ENCODE measurements at regions not wholly inside any gene's neighbourhood (a gene's known extent, or its start where the extent isn't known, plus 50 kb on each side); places are given as distances from the start of the nearest gene placed in this dataset.

GRCh38 chr15:39323157-39323556, 257.7 kb upstream of the THBS1 start:
- no peak overlapping the region for H3K4me3 ChIP-seq
- DNase-seq (ENCODE audit: low read depth in 1 of 2, low spot score in 1 of 2) (no peak), ATAC-seq (no peak), FAIRE-seq (no peak)
- CTCF ChIA-PET, result no interaction called here
- no peak overlapping the region for H3K4me2 ChIP-seq
- H3K4me1 ChIP-seq, result no peaks in the 10 kb centered on the region
- H3K9me3 ChIP-seq, result peaks cover 4% of the 10 kb centered on the region; the same call in 1 of the 3 replicates
- no peak overlapping the region for H3K27ac ChIP-seq
- POLR2A ChIA-PET, result no interaction called here
- TF ChIP-seq ZNF302 (CRISPR knock-in tag; IDR thresholded peaks at IDR 0.05) (no peak), CBX8 (IDR thresholded peaks at IDR 0.05) (no peak), RCOR1 (IDR thresholded peaks at IDR 0.05; ENCODE audit: low read depth, low read length) (no peak), RNF2 (IDR thresholded peaks at IDR 0.05; ENCODE audit: borderline replicate concordance, low read depth) (no peak)

DNA sequence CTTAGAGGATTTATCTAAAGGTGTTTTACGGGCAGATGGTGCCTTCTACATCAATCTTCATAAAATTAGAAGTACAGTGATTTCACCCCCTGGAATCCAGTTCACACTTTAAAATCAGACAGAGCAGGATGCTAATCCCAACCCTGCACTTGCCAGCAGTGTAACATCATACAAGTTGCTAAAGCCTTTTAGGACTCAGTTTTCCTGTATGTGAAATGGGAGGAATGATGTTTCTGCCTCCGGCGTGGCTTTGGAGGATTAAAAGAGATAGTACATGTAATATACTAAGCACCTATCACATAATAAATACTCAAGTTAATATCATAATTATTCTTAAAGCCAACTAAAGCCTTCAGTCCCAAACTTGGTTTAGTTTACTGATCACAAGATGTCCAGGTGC, 257.2 kb upstream of the THBS1 start:
- no peak overlapping the region for H3K4me2 ChIP-seq
- TF ChIP-seq BCL3 (IDR thresholded peaks at IDR 0.05), result no peak
- TF ChIP-seq CEBPB (IDR thresholded peaks at IDR 0.05), result no peak
- TF ChIP-seq SMC3 (IDR thresholded peaks at IDR 0.05), result no peak
- no peak for TF ChIP-seq PBX3 (IDR thresholded peaks at IDR 0.05)
- no peak for TF ChIP-seq HES2 (IDR thresholded peaks at IDR 0.05)
- TF ChIP-seq CHD2 (IDR thresholded peaks at IDR 0.05; ENCODE audit: low read length, partially characterized antibody), result no peak
- no peak for TF ChIP-seq RFX5 (IDR thresholded peaks at IDR 0.05)
- TF ChIP-seq HOXA7 (CRISPR knock-in tag; IDR thresholded peaks at IDR 0.05), result no peak
- TF ChIP-seq ZSCAN20 (CRISPR knock-in tag; IDR thresholded peaks at IDR 0.05), result no peak
- no peak for TF ChIP-seq EHMT2 (IDR thresholded peaks at IDR 0.05; ENCODE audit: low read depth)
- no peak for TF ChIP-seq ATOH8 (CRISPR knock-in tag; IDR thresholded peaks at IDR 0.05; ENCODE audit: low read depth)
- TF ChIP-seq RNF2 (IDR thresholded peaks at IDR 0.05; ENCODE audit: borderline replicate concordance, low read depth), result no peak
- TF ChIP-seq, protein P1, sequence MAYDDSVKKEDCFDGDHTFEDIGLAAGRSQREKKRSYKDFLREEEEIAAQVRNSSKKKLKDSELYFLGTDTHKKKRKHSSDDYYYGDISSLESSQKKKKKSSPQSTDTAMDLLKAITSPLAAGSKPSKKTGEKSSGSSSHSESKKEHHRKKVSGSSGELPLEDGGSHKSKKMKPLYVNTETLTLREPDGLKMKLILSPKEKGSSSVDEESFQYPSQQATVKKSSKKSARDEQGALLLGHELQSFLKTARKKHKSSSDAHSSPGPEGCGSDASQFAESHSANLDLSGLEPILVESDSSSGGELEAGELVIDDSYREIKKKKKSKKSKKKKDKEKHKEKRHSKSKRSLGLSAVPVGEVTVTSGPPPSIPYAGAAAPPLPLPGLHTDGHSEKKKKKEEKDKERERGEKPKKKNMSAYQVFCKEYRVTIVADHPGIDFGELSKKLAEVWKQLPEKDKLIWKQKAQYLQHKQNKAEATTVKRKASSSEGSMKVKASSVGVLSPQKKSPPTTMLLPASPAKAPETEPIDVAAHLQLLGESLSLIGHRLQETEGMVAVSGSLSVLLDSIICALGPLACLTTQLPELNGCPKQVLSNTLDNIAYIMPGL (CRISPR knock-in tag; IDR thresholded peaks at IDR 0.05; ENCODE audit: borderline replicate concordance), result no peak
- H3K4me1 ChIP-seq, result no peaks in the 10 kb centered on the region
- WGBS (ENCODE audit: missing lambda C conversion rate), result 96% methylated on average over 3 of the region's 3 CpGs
- ATAC-seq (no peak), FAIRE-seq (no peak), DNase-seq (ENCODE audit: low read depth in 1 of 2, low spot score in 1 of 2) (no peak)
- ChIA-PET CTCF (no interaction called here), POLR2A (no interaction called here)
- peaks cover 4% of the 10 kb centered on the region; the same call in 1 of the 3 replicates for H3K9me3 ChIP-seq
- no peak overlapping the region for H3K4me3 ChIP-seq
- H3K27ac ChIP-seq, result no peak overlapping the region

GRCh38 chr15:39326306-39326975, 254.4 kb upstream of the THBS1 start:
- no peak overlapping the region for H3K27ac ChIP-seq
- no peak for ATAC-seq
- H3K9me3 ChIP-seq, result no peaks in the 10 kb centered on the region
- FAIRE-seq, result no peak
- POLR2A ChIA-PET, result no interaction called here
- H3K4me1 ChIP-seq, result no peaks in the 10 kb centered on the region
- CTCF ChIA-PET, result interaction anchor here (1.2 kb wide), 1 partner anchor 26 kb away, joined by 4 read pairs; no protein-coding TSS in a partner anchor
- H3K4me2 ChIP-seq, result no peak overlapping the region
- DNase-seq (ENCODE audit: low read depth in 1 of 2, low spot score in 1 of 2), result no peak
- 54% methylated on average over 5 of the region's 5 CpGs for WGBS (ENCODE audit: missing lambda C conversion rate)
- no peak overlapping the region for H3K4me3 ChIP-seq
- TF ChIP-seq SREBF2 (IDR thresholded peaks at IDR 0.05) (no peak), ATOH8 (CRISPR knock-in tag; IDR thresholded peaks at IDR 0.05; ENCODE audit: low read depth) (no peak), NFE2L2 (conservative IDR thresholded peaks at IDR 0.05; ENCODE audit: low read length) (no peak), RFX5 (IDR thresholded peaks at IDR 0.05) (no peak), RAD21 (conservative IDR thresholded peaks at IDR 0.05 in 1 of 2, IDR thresholded peaks at IDR 0.05 in 1 of 2) (no peak), ESRRA (IDR thresholded peaks at IDR 0.05; ENCODE audit: borderline replicate concordance, low read length) (no peak), CHD2 (IDR thresholded peaks at IDR 0.05; ENCODE audit: low read length, partially characterized antibody) (no peak), HEYL (CRISPR knock-in tag; IDR thresholded peaks at IDR 0.05) (no peak), TP53 (CRISPR knock-in tag; IDR thresholded peaks at IDR 0.05) (no peak), EP300 (IDR thresholded peaks at IDR 0.05) (no peak)
- TF ChIP-seq, protein P1 (CRISPR knock-in tag; IDR thresholded peaks at IDR 0.05; ENCODE audit: borderline replicate concordance), result no peak
- TF ChIP-seq, protein P2, sequence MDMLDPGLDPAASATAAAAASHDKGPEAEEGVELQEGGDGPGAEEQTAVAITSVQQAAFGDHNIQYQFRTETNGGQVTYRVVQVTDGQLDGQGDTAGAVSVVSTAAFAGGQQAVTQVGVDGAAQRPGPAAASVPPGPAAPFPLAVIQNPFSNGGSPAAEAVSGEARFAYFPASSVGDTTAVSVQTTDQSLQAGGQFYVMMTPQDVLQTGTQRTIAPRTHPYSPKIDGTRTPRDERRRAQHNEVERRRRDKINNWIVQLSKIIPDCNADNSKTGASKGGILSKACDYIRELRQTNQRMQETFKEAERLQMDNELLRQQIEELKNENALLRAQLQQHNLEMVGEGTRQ (IDR thresholded peaks at IDR 0.05), result no peak

Measured in A549 (cell line).